ENCODE measurements at regions not wholly inside any gene's neighbourhood (a gene's known extent, or its start where the extent isn't known, plus 50 kb on each side); places are given as distances from the start of the nearest gene placed in this dataset.

GRCh38 chr20:11216451-11217314 is 542.9 kb upstream of the JAG1 start (continued):
- TF ChIP-seq ELF3 (CRISPR knock-in tag; IDR thresholded peaks at IDR 0.05) (peak; percentile 41; the same call in 1 of the 2 replicates), MEIS2 (CRISPR knock-in tag; IDR thresholded peaks at IDR 0.05) (peak; percentile 58; the same call in 1 of the 2 replicates), NCOA2 (CRISPR knock-in tag; IDR thresholded peaks at IDR 0.05) (peak; percentile 59; the same call in 1 of the 2 replicates), RXRB (CRISPR knock-in tag; IDR thresholded peaks at IDR 0.05; ENCODE audit: borderline replicate concordance) (peak; percentile 83), ZNF660 (CRISPR knock-in tag; IDR thresholded peaks at IDR 0.05; ENCODE audit: borderline replicate concordance, low read depth) (no peak), FOXK2 (IDR thresholded peaks at IDR 0.05) (no peak), ZNF646 (CRISPR knock-in tag; IDR thresholded peaks at IDR 0.05) (peak; percentile 97), TEAD3 (CRISPR knock-in tag; optimal IDR thresholded peaks at IDR 0.05; ENCODE audit: borderline replicate concordance) (peak; percentile 30), IRF2 (CRISPR knock-in tag; IDR thresholded peaks at IDR 0.05) (0 out of 2 replicates have a peak, but pooled peaks have one; percentile 30), BHLHE40 (IDR thresholded peaks at IDR 0.05; ENCODE audit: low read length) (no peak), RBM39 (IDR thresholded peaks at IDR 0.05; ENCODE audit: low read depth, low read length, poor library complexity, severe bottlenecking) (no peak)
- TF ChIP-seq, protein P1, sequence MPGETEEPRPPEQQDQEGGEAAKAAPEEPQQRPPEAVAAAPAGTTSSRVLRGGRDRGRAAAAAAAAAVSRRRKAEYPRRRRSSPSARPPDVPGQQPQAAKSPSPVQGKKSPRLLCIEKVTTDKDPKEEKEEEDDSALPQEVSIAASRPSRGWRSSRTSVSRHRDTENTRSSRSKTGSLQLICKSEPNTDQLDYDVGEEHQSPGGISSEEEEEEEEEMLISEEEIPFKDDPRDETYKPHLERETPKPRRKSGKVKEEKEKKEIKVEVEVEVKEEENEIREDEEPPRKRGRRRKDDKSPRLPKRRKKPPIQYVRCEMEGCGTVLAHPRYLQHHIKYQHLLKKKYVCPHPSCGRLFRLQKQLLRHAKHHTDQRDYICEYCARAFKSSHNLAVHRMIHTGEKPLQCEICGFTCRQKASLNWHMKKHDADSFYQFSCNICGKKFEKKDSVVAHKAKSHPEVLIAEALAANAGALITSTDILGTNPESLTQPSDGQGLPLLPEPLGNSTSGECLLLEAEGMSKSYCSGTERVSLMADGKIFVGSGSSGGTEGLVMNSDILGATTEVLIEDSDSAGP (CRISPR knock-in tag; IDR thresholded peaks at IDR 0.05; ENCODE audit: borderline replicate concordance), result no peak
- TF ChIP-seq, protein P2, sequence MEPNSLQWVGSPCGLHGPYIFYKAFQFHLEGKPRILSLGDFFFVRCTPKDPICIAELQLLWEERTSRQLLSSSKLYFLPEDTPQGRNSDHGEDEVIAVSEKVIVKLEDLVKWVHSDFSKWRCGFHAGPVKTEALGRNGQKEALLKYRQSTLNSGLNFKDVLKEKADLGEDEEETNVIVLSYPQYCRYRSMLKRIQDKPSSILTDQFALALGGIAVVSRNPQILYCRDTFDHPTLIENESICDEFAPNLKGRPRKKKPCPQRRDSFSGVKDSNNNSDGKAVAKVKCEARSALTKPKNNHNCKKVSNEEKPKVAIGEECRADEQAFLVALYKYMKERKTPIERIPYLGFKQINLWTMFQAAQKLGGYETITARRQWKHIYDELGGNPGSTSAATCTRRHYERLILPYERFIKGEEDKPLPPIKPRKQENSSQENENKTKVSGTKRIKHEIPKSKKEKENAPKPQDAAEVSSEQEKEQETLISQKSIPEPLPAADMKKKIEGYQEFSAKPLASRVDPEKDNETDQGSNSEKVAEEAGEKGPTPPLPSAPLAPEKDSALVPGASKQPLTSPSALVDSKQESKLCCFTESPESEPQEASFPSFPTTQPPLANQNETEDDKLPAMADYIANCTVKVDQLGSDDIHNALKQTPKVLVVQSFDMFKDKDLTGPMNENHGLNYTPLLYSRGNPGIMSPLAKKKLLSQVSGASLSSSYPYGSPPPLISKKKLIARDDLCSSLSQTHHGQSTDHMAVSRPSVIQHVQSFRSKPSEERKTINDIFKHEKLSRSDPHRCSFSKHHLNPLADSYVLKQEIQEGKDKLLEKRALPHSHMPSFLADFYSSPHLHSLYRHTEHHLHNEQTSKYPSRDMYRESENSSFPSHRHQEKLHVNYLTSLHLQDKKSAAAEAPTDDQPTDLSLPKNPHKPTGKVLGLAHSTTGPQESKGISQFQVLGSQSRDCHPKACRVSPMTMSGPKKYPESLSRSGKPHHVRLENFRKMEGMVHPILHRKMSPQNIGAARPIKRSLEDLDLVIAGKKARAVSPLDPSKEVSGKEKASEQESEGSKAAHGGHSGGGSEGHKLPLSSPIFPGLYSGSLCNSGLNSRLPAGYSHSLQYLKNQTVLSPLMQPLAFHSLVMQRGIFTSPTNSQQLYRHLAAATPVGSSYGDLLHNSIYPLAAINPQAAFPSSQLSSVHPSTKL (CRISPR knock-in tag; IDR thresholded peaks at IDR 0.05), result peak; percentile 65
